GM10266 (cell line): ENCODE measurements at regions not wholly inside any gene's neighbourhood (a gene's known extent, or its start where the extent isn't known, plus 50 kb on each side); places are given as distances from the start of the nearest gene placed in this dataset.
"Not testable (repeated sequence)": the region's sequence is repeated elsewhere in the genome, so short reads cannot be mapped to it uniquely, and the experiment has no call there.

Experiments used
- DNase-seq: peaks from one replicate; pipeline ENCODE4 v3.0.0; 2012; ENCODE audit errors: extremely low spot score
- CTCF ChIP-seq: IDR thresholded peaks from 2 replicates; pipeline ENCODE4 v1.5.1; 2012; ENCODE audit warnings: mild to moderate bottlenecking, low read depth; ENCODE audit not compliant: control insufficient read depth, insufficient read depth; ENCODE audit errors: missing control alignments

GRCh38 chr3:75237477-75237876, 426.7 kb upstream of the FRG2C start:
- no peak for TF ChIP-seq CTCF
- no peak for DNase-seq

GRCh38 chr3:75241226-75241962, 422.7 kb upstream of the FRG2C start:
- not testable (repeated sequence) for DNase-seq

- TF ChIP-seq CTCF, result no peak
- DNase-seq, result no peak
Observed at GRCh38 chr3:75242012-75242735, 422.0 kb upstream of the FRG2C start.

GRCh38 chr3:75248974-75249373, 415.2 kb upstream of the FRG2C start:
- no peak for TF ChIP-seq CTCF
- DNase-seq, result no peak

GRCh38 chr3:75254685-75255084, 409.4 kb upstream of the FRG2C start:
- no peak for TF ChIP-seq CTCF
- no peak for DNase-seq

GRCh38 chr3:75258825-75259683, 405.1 kb upstream of the FRG2C start:
- DNase-seq, result not testable (repeated sequence)

- not testable (repeated sequence) for DNase-seq
Observed at GRCh38 chr3:75260975-75261374, 403.2 kb upstream of the FRG2C start.

GRCh38 chr3:75262661-75263060, 401.5 kb upstream of the FRG2C start:
- no peak for DNase-seq
- TF ChIP-seq CTCF, result no peak
